HG03442 (cell line): ENCODE measurements at regions not wholly inside any gene's neighbourhood (a gene's known extent, or its start where the extent isn't known, plus 50 kb on each side); places are given as distances from the start of the nearest gene placed in this dataset.

Source experiments
- ATAC-seq: cut with Tn5 transposase; IDR thresholded peaks from one replicate; pipeline ENCODE4 v1.9.1; 2021; ENCODE audit warnings: mild to moderate bottlenecking, moderate library complexity; ENCODE audit not compliant: unreplicated experiment

DNA sequence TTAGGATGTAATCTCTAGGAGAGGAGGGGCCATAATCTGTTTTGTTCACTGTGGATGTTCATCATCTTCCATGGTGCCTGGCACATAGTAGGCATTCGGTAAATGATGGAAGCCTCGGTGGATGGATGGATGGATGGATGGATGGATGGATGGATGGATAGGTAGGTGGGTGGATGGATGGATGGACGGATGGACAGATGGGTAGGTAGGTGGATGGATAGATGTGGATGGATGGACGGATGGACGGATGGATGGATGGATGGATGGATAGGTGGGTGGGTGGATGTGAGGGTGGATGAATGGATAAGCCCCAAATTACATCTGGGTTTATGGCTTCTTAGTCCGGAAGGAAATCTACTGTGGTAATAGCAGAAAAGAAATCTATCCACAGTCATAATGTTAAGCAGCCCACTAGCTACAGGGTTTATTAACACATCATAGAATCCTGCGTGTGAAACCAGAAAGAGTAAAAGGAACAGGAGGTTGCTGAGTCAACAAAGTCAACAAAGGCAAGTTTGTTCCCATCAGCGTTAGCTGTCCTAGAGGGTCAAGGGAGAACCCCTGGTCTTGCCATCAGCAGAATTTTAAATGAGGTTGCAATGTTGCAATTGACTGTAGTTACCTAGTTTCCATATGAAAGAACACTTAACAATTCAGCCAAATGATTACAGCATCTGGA lies 82.8 kb downstream of the C11orf91 start:
- ATAC-seq, result no peak

DNA sequence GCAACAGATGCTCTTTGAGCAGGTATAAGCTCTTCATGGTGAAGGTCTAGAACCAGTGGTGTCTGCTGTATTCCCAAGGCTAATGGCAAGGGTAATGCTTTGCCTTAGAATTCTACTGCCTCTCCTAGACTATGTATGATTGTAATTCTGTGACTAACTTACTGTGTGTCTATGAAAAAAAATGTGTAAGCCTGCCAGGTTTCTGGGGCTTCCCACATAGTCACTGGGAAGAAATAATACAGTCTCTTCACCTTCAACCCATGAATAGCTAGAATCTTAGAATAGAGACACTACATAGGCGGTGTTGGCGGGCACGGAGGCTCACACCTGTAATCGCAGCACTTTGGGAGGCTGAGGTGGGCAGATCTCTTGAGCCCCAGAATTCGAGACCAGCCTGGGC lies 84.1 kb downstream of the C11orf91 start:
- no peak for ATAC-seq

DNA sequence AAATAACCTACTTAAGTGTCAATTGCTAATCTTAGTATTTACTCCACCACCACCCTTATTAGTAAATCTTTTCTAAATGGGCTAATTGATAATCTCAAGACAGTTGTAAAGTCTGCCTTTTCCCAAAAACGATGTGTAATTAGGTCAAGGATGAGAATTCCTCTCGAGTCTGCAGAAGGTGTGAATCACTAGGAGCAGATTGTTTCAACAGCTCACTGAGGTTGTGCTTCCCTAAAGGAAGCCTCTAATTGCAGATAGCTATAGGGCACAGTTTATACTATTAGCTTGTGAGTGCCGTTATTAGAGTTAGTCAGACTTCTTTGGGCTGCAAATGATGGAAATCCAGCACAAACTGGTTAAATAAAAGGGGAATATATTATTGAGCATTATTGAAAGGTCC lies 84.9 kb downstream of the C11orf91 start:
- no peak for ATAC-seq

DNA sequence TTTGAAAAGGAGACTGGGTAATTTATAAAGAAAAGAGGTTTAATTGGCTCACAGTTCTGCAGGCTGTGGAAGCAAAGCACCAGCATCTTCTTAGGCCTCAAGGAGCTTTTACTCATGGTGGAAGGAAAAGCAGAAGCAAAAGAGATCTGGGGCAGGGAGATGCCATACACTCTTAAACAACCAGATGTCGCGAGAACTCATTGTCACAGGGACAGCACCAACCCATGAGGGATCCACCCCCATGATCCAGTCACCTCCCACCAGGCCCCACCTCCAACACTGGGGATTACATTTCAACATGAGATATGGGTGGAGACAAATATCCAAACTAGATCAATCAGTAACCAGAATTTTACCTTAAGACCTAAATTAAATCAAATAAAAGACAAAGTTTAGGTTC lies 87.2 kb downstream of the C11orf91 start:
- ATAC-seq, result no peak

DNA sequence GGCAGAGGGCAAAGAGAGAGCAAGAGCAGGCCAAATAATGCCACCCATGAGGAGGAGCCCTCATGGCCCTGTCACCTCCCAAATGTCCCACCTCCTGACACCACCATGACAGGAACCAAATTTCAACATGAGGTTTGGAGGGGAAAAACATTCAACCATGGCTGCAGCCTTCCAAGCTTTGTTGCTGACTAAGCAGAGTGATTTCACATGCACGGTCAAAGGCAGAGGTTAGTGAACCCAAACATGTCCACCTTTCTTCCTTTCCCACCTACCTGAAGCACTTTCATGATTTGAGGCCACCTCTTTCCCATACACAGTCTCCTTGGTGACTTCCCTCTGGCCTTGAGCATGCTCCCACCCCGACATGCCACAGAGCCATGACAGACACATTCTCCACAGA lies 89.7 kb downstream of the C11orf91 start:
- no peak for ATAC-seq

DNA sequence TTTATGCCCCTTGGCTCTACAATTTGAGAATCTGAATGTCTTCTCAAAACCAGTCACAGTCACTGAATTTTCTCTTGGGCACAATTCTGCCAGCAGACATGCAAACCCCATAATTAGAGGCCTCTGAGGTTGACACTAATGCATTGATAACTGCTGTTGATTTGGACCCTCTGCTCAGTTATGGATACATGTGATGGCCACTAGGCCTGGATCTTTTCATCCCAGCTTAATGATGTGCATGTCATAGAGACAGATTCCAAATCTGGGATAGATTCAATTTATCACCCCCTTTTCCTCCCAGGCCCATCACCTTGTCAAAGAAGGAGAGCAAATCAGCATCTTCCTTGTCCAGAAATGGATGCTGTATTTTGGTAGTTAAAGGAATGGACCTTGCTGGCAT lies 92.2 kb downstream of the C11orf91 start:
- no peak for ATAC-seq

DNA sequence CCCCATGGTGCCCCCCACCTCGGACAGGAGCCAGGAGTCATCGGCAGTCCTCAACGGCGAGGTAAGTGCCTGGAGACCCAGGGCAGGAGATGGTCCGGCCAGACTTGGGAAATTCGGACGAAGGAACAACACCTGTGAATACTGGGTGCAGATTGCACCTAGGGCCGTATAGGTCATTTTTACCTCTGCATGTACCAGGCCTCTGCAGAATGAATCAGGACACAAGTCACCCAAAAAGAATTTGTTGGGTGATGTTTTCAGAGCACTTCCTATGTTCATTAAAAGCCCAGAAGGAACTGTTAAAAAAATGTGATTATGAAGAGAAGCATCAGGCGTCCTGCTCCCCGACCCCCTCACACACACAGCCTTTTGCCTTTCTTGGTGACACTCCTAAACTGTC lies 93.9 kb downstream of the C11orf91 start:
- ATAC-seq, result no peak

DNA sequence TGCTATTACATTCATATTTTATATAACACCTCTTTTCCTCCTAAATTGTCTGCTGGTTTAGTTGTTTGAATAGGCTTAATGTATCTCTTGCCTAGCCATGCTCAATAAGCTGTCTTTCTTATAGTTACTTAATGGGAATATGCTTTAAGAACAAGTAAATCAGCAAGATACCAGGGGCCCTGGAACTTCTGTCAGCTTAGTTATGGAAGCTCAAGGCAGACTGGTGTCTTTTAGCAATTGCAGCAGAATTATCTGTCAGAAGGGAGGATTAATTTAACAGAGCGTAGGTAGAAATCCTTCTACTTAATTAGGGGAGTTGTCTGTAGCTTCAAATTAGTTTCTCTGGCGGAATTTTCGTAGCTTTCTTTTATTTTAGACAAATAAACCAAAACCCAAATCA lies 94.9 kb downstream of the C11orf91 start:
- no peak for ATAC-seq

DNA sequence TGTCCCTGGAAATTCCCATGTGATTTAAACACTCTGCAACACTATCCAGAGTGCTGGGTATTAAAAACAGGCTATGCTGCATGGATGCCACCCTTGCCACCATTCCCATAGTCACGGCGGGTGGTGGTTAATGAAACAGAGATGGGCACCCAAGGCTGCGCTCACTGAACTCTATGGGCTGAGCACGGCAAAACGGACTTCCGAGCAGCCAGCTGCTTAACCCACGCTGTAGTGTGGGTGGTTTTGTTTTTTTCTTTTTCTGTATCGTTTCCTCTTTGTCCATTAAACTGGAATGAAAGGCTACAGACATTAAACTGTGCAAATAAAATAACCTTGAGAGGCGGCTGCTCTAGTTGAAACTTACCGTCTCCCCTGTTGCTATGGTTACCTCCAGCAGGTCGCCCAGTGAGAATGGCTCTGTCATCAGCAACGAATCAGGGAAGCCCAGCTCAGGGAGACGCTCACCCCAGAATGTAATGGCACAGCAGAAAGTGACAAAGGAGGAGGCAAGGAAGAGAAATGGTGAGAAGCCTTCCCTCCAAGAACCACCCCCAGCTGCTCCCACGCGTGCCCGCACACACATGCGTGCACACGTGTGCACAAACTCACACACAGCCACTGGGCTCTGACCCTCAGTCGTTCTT lies 102.1 kb downstream of the C11orf91 start:
- ATAC-seq, result no peak

DNA sequence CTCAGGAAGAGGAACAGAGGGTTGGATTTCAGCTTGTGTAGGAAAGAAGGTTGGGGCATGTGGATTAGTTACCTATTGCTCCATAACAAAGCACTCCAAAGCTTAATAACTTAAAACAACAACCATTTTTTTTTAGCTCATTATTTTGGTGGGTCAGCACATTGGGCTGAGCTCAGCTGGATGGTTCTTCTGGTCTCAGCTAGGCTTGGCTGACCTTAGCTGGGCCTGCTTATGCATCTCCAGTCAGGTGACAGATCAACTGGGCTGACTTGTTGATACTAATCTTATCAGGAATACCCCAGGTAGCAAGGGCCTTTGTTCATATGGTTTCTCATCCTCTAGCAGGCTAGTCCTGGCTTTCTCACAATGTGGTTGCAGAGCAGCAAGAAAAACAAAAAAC lies 106.4 kb downstream of the C11orf91 start:
- ATAC-seq, result no peak

DNA sequence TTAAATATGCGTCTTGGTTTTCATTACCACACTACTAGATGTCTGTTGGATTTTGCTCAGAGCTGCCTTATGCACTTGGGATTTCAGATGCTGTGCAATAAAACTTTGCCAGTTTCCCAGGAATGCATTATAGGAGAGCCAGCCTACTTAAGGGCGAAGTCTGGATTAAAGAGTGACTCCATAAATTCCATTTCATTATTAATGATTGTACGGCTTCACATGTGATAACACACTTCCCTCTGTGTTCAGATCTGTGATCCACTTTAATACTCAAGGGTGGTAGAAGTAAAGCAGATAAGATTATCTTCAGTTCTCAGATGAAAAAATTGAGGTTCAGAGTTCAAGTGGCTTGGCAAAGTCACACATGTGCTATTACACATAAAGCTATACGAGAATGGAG lies 110.2 kb downstream of the C11orf91 start:
- ATAC-seq, result no peak

DNA sequence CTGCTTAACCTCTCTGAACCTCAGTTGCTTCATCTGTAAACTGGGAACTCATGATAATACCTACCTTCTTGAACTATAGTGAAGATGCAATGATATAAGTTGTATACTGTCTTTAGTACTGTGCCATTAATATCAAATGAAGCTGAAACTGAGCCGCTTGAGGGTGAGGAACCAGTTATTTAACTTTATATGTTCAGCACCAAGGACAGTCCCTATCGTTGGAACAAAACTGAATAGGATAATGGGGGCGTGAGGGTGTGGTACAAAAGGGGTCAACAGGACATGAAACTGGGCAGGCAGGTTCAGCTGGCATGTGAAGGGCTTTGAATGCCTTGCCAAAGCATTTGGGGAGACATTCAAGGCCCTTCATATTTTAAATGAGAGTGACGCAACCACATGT lies 112.6 kb downstream of the C11orf91 start:
- ATAC-seq, result no peak

DNA sequence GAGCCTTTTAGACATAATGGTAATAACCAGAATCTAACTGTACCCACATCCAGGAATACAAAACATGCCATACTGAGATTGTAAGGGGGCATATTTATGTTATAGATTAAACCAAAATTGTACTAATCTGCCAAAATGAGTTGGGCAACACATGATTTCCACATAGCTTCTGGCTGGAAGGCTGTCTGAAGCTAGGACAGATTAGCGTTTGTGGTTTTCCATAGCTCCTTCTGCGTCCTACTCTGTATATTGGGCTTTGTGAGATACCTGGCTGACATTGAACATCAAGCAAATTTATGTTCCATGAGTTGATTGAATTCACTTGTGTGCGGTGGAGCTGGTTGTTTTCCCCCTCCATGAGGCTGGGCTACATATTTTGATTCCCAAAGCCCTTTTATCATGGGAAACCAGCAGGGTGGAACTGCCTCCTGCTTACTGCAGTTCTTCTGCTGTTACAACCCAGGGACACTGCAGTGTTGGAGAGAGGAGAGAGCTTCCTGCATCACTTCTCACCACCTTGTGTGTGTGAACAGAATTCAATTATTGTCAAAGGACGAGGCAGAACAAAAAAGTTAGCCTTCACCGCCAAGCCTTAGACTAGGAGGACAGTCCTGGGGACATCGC lies 114.9 kb downstream of the C11orf91 start:
- no peak for ATAC-seq

DNA sequence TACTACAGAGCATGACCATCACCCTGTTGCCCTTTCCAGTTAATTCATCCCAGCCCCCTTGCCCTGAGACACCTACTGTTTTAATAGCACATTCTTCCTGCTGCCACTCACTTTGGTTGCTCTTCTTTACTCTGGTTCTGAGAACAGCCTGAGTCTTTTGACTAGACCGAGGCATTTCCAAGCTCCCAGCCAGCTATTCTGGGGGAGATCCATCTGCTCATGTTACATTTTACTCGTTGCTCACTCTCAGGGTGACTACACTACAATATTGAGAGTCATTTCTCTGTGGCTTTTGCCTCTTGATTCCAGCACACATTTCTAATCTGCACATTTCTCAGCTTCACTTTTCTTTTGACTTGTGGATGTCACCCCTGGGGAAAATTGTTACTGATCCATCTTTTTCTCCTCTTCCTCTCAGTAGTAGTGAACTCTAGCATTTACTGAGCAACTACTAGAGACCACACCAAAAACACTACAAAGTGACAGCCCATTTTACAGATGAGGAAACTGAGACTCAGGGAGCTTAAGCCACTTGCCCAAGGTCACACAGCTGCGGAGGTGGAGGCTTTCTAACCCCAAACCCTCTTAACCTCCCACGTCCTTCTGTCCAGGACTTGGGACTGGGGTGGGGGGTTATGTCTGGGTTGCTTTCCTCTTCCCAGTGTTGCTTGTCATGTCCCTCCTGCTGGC lies 117.8 kb downstream of the C11orf91 start:
- no peak for ATAC-seq

DNA sequence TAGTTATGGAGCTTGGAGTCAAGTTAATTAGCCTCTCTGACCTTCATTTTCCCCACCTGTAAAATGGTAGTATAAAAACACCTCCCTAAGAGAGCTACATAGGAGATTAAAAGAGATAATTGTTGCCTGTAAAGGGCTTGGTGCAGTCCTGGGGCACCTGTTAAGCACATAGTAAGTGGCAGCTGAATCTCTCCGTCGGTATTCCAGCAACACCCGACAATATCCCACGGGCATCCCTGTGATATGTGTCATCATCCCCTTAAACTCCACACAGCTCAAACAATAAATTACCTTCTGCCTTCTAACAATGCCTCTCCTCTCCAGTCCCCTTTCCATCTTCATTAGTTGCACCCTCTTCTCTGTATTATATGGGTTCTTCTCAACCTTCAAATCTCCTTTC lies 121.5 kb downstream of the C11orf91 start:
- no peak for ATAC-seq

DNA sequence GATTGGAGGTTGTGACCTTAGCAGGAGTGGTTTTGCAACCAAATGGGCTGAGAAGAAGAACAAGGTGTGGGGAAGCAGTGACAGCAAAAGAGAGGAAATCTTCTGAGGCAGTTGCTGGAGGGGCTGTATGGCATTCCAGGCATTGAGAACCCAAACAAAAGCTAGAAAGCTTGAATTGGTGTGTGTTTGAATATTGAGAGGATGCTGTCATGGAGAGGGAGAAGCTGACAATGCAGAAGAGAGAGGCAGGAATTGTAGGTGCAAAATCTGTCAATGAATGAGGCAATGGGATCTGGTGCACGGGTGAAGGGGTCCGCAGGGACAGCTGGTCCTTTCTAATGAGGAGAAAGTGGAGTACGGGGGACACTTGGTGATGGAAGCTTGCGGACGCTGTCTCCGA lies 123.4 kb downstream of the C11orf91 start:
- no peak for ATAC-seq

DNA sequence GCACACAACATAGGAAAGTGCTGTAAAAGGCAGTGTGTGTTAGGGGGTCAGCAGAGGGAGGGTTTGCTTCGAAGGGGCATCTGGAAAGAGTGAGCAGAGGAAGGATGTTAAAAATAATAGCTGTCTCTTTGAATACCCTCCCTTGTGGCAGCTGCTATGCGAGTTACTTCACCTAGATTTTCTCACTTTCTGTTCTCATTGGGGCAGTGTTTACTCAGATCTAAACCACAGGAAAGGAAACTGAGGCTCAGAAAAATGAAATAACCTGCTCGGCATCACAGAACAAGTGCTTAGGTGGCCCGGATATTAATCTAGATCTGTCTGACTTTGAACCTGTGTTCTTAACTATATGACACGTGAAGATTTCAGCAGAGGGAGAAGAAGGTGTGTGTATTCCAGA lies 125.3 kb downstream of the C11orf91 start:
- ATAC-seq, result no peak

DNA sequence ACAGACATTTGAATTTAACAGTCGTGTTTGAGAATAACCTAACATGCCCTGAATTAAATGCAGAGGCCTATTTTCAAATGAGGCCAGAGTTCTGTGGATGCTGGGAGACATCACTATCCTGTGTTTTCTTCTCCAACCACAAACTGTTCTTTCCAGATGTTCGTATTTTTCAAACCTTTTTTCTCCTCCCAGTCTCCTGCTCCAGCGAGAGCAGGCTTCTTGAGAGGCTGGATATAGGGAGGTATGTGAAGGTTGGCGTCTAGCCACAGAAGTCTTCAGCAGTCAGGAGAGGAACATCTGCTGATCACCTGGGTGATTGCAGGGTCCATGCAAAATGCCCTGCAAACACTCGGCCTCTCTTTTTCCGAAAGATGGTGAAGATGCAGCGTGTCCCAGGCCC lies 126.3 kb downstream of the C11orf91 start:
- ATAC-seq, result no peak

DNA sequence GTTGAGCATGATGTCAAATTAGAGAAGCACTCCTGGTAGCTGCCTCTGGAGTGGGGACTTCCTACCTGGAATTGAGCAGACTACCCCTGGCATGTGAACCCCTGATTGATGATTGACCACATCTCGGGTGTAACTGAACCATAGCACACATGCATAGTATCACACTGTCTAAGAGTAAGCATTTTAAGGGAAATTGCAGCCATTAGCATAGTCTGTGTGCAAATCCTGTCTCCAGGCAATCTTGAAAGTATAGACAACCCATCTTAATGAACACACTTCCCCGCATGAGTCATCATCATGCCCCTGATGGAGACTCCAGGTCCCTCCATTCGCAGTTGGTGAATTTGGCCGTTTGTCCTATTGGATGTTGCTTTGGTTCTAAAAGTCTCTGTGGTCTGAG lies 131.3 kb downstream of the C11orf91 start:
- ATAC-seq, result no peak

DNA sequence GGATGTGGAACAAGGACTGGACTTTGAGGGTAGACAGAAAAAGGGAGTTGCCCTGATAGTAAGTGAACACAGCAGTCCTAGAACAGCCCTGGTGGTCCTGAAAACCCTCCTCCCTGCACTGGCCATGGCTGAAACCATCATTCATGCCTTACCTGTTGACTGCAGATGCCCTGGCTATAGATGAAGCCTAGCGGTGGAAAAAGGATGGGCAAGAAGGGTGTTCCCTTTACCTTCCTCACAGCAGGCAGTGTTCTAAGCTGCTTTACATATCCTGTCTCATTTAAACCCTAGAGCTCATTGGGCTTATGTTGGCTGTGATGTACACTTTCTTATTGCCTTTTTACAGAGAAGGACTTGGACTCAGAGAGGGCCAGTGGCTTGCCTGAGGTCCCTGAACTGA lies 133.6 kb downstream of the C11orf91 start:
- ATAC-seq, result no peak

DNA sequence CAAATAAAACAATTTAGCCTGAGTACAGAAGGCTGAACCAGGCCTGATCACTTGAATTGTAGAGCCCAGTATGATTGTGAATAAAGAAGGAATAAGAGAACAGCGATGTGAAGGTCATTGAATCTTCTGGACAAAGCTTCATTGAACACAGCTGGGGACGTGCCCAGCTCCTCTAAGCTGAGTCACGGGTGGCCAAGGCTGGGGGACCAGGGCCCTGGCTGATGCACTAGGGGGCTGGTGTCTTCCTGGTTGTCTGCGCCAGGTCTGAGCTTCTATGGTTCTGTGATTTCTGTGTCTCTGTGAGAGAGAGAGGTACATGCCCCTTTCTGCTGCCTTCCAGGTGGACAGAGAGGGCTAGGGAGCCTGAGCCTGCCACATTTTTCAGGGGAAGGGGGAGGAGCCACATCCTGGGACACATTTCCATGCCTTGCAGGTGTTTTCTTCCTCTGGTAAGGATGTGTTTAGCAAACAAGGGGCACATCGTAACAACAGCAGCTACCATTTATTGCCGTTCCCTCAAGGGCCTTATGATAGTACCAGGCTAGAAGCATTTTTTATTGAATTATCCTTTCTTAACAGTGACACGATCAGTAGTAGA lies 135.7 kb downstream of the C11orf91 start:
- no peak for ATAC-seq

DNA sequence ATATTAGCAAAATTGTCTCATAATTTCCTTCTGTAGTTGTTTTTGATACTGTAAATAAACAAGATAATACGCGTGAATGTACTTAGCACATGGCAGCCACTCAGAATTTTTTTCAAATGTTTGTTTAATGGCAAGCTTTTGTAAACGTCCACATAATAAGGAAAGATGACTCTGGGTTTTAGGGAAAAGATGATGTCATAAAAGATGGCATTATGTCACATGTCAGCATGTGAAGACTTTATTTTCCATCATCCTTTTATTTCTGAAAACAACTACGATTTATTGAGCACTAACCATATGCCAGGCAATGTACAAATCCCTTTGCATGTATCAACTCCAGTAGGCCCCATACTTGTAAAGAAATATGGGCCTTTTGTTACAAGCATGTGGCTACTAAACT lies 139.9 kb downstream of the C11orf91 start:
- no peak for ATAC-seq
